Testis (tissue), 2 donors: ENCODE measurements at regions not wholly inside any gene's neighbourhood (a gene's known extent, or its start where the extent isn't known, plus 50 kb on each side); places are given as distances from the start of the nearest gene placed in this dataset.

Source experiments
- DNase-seq: peaks from one replicate; pipeline ENCODE4 v3.0.0-alpha.2; 2019
- H3K27ac ChIP-seq, 2 donors: fragments of 200-600 bp; sonication (generic); one replicate each; pipeline ENCODE4 v1.5.1; 2019
- H3K27me3 ChIP-seq: fragments of 200-600 bp; sonication (generic); one replicate; pipeline ENCODE4 v1.5.1; 2019
- H3K36me3 ChIP-seq: fragments of 200-600 bp; sonication (generic); one replicate; pipeline ENCODE4 v1.5.1; 2017; ENCODE audit warnings: low read depth; ENCODE audit errors: missing control alignments
- H3K4me1 ChIP-seq: fragments of 200-600 bp; sonication (generic); one replicate; pipeline ENCODE4 v1.5.1; 2019
- H3K4me3 ChIP-seq, 2 donors: fragments of 200-600 bp; sonication (generic); one replicate each; pipeline ENCODE4 v1.5.1; 2017 to 2019
- H3K9me3 ChIP-seq: fragments of 200-600 bp; sonication (generic); one replicate; pipeline ENCODE4 v1.5.1; 2017
- CTCF ChIP-seq, 3 experiments: fragments of 450-650 bp in 2 of 3; fragments of 200-600 bp in 1 of 3; sonication (generic) in 1 of 3; IDR thresholded peaks; one replicate each; pipeline ENCODE4 v1.5.1; 2016 to 2019; ENCODE audit warnings: antibody characterized with exemption in 3 of 3, mild to moderate bottlenecking in 2 of 3, moderate library complexity in 1 of 3
- POLR2A ChIP-seq: fragments of 450-650 bp; IDR thresholded peaks from one replicate; pipeline ENCODE4 v1.6.1; 2017; ENCODE audit warnings: antibody characterized with exemption, mild to moderate bottlenecking, moderate library complexity
- WGBS, 2 donors: methylation state at CpG; one replicate each; pipeline ENCODE4 v1.1.5; 2018; 5-methylcytosine and 5-hydroxymethylcytosine counted together
- intact Hi-C: fragments of 100-400 bp; cut with DNase I; formaldehyde crosslinking; loops from one replicate; pipeline ENCODE4 v1.15.1; 2023; ENCODE audit warnings: low total_unique reads

- no peaks in the 10 kb centered on the region for H3K36me3 ChIP-seq
- DNase-seq: no peak
- no peak for TF ChIP-seq CTCF (IDR thresholded peaks at IDR 0.05)
- H3K27me3 ChIP-seq: no peaks in the 10 kb centered on the region
- no peak overlapping the region for H3K27ac ChIP-seq
- no peak overlapping the region for H3K4me3 ChIP-seq
- H3K9me3 ChIP-seq: no peaks in the 10 kb centered on the region
- intact Hi-C loops: no loop called here
- H3K4me1 ChIP-seq: no peaks in the 10 kb centered on the region
These were observed 455.0 kb downstream of the COL12A1 start for GRCh38 chr6:74750826-74751225.

GRCh38 chr6:74749211-74750147, 456.4 kb downstream of the COL12A1 start:
- Histone ChIP-seq H3K27me3 (no peaks in the 10 kb centered on the region), H3K4me1 (no peaks in the 10 kb centered on the region), H3K27ac (no peak overlapping the region), H3K36me3 (no peaks in the 10 kb centered on the region), H3K9me3 (no peaks in the 10 kb centered on the region), H3K4me3 (no peak overlapping the region)
- intact Hi-C loops: no loop called here
- no peak for DNase-seq
- WGBS, 2 donors: 70 to 74% methylated on average over 10 of the region's 10 CpGs
- TF ChIP-seq POLR2A (no peak), CTCF (IDR thresholded peaks at IDR 0.05) (no peak)

GRCh38 chr6:74745670-74746069, 460.2 kb downstream of the COL12A1 start:
- intact Hi-C loops: no loop called here

GRCh38 chr6:74742793-74743508, 462.9 kb downstream of the COL12A1 start:
- WGBS, 2 donors: 95 to 96% methylated on average over 3 of the region's 3 CpGs
- TF ChIP-seq POLR2A: no peak
- no peak for TF ChIP-seq CTCF (IDR thresholded peaks at IDR 0.05)
- no peak for DNase-seq
- no peaks in the 10 kb centered on the region for H3K9me3 ChIP-seq
- H3K27ac ChIP-seq: no peak overlapping the region
- intact Hi-C loops: no loop called here
- no peak overlapping the region for H3K4me3 ChIP-seq
- H3K4me1 ChIP-seq: no peaks in the 10 kb centered on the region
- no peaks in the 10 kb centered on the region for H3K27me3 ChIP-seq
- no peaks in the 10 kb centered on the region for H3K36me3 ChIP-seq

More at GRCh38 chr6:74745670-74746069, 460.2 kb downstream of the COL12A1 start:
- Histone ChIP-seq H3K27ac (no peak overlapping the region), H3K4me1 (no peaks in the 10 kb centered on the region), H3K4me3 (no peak overlapping the region), H3K9me3 (no peaks in the 10 kb centered on the region), H3K36me3 (no peaks in the 10 kb centered on the region), H3K27me3 (no peaks in the 10 kb centered on the region)
- TF ChIP-seq POLR2A (no peak), CTCF (IDR thresholded peaks at IDR 0.05) (no peak)
- WGBS, 2 donors: 57 to 60% methylated on average over 1 of the region's 1 CpG
- DNase-seq: no peak
